ENCODE measurements at regions not wholly inside any gene's neighbourhood (a gene's known extent, or its start where the extent isn't known, plus 50 kb on each side); places are given as distances from the start of the nearest gene placed in this dataset.

DNA sequence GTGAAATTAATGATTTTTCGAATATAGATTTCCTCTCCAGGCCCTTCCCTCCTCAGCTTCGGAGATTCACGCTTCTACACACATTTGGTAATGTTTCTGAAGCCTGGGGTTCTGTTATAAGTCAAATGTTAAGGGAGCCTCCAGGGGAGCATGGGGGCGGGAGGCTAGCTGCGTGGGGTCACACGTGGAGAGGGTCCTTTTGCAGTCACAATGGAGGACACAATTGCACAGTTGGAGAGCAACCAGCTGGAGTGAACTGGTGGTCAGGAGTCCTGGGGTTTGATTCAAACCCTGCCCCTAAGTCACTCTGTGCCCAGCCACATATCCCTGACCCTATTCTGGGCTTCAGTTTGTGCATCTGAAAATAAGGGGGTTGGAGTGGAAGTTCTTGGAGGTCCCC is 481.4 kb downstream of the CDK5RAP2 start:
- Histone ChIP-seq H3K4me3 (ENCODE audit: low read depth in 1 of 3, low read length in 3 of 3) (no peak overlapping the region), H3K27ac (ENCODE audit: low read depth in 1 of 2, low read length in 2 of 2) (no peak overlapping the region), H3K9ac (ENCODE audit: low read depth in 1 of 2, low read length in 2 of 2) (no peak overlapping the region), H3K36me3 (ENCODE audit: control insufficient read depth in 4 of 4, insufficient read depth in 3 of 4, low read depth in 1 of 4, low read length in 3 of 4) (no peaks in the 10 kb centered on the region), H3K9me3 (ENCODE audit: control insufficient read depth in 4 of 4, low read length in 3 of 4) (peaks cover 0 to 3% (median 0%) of the 10 kb centered on the region in 4 donors), H3K4me1 (ENCODE audit: control insufficient read depth in 4 of 4, insufficient read depth in 4 of 4, low read length in 3 of 4) (no peaks in the 10 kb centered on the region), H3K27me3 (ENCODE audit: control insufficient read depth in 4 of 4, insufficient read depth in 4 of 4, low read length in 3 of 4) (no peaks in the 10 kb centered on the region)
- 59% methylated on average over 6 of the region's 6 CpGs for WGBS
- TF ChIP-seq GABPA (IDR thresholded peaks at IDR 0.05 in 1 of 2, conservative IDR thresholded peaks at IDR 0.05 in 1 of 2) (no peak), RXRA (IDR thresholded peaks at IDR 0.05) (no peak), JUND (IDR thresholded peaks at IDR 0.05) (no peak), SP1 (IDR thresholded peaks at IDR 0.05) (no peak), NR2F2 (IDR thresholded peaks at IDR 0.05) (no peak), HNF4A (conservative IDR thresholded peaks at IDR 0.05) (no peak)
- TF ChIP-seq, protein P1, sequence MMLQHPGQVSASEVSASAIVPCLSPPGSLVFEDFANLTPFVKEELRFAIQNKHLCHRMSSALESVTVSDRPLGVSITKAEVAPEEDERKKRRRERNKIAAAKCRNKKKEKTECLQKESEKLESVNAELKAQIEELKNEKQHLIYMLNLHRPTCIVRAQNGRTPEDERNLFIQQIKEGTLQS (IDR thresholded peaks at IDR 0.05) = no peak
- TF ChIP-seq, protein P2, sequence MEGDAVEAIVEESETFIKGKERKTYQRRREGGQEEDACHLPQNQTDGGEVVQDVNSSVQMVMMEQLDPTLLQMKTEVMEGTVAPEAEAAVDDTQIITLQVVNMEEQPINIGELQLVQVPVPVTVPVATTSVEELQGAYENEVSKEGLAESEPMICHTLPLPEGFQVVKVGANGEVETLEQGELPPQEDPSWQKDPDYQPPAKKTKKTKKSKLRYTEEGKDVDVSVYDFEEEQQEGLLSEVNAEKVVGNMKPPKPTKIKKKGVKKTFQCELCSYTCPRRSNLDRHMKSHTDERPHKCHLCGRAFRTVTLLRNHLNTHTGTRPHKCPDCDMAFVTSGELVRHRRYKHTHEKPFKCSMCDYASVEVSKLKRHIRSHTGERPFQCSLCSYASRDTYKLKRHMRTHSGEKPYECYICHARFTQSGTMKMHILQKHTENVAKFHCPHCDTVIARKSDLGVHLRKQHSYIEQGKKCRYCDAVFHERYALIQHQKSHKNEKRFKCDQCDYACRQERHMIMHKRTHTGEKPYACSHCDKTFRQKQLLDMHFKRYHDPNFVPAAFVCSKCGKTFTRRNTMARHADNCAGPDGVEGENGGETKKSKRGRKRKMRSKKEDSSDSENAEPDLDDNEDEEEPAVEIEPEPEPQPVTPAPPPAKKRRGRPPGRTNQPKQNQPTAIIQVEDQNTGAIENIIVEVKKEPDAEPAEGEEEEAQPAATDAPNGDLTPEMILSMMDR (IDR thresholded peaks at IDR 0.05; ENCODE audit: low read depth, low read length, missing input control) = no peak
- TF ChIP-seq, protein P3, sequence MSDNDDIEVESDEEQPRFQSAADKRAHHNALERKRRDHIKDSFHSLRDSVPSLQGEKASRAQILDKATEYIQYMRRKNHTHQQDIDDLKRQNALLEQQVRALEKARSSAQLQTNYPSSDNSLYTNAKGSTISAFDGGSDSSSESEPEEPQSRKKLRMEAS (IDR thresholded peaks at IDR 0.05) = no peak
- no peak for DNase-seq (ENCODE audit: low spot score)

DNA sequence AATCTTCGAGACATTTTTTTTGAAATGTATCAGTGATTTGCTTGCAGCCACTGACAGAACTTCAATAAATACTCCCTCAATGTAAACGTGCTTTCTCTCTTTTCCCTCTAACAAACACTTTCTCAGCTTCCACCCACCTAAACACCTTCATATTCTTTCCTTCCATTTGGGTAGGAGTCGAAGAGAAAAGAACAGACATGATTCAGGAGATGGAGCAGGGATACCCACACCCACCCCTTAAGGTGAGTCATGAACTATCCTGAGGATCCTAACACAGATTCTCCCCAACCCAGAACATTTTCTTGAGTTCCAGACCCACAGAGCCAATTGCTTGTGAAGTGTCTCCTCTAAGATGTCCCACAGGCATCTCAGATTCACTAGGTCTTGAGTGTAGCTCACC is 488.8 kb downstream of the CDK5RAP2 start:
- Histone ChIP-seq H3K9me3 (ENCODE audit: control insufficient read depth in 4 of 4, low read length in 3 of 4) (no peaks in the 10 kb centered on the region), H3K27me3 (ENCODE audit: control insufficient read depth in 4 of 4, insufficient read depth in 4 of 4, low read length in 3 of 4) (no peaks in the 10 kb centered on the region), H3K4me1 (ENCODE audit: control insufficient read depth in 4 of 4, insufficient read depth in 4 of 4, low read length in 3 of 4) (no peaks in the 10 kb centered on the region), H3K27ac (ENCODE audit: low read depth in 1 of 2, low read length in 2 of 2) (no peak overlapping the region), H3K4me3 (ENCODE audit: low read depth in 1 of 3, low read length in 3 of 3) (no peak overlapping the region), H3K36me3 (ENCODE audit: control insufficient read depth in 4 of 4, insufficient read depth in 3 of 4, low read depth in 1 of 4, low read length in 3 of 4) (no peaks in the 10 kb centered on the region), H3K9ac (ENCODE audit: low read depth in 1 of 2, low read length in 2 of 2) (no peak overlapping the region)
- TF ChIP-seq SP1 (IDR thresholded peaks at IDR 0.05) (no peak), RXRA (IDR thresholded peaks at IDR 0.05) (no peak), JUND (IDR thresholded peaks at IDR 0.05) (no peak), FOXA2 (IDR thresholded peaks at IDR 0.05) (no peak), GABPA (IDR thresholded peaks at IDR 0.05 in 1 of 2, conservative IDR thresholded peaks at IDR 0.05 in 1 of 2) (no peak), RAD21 (IDR thresholded peaks at IDR 0.05) (no peak)
- TF ChIP-seq, protein P2 (IDR thresholded peaks at IDR 0.05; ENCODE audit: low read depth, low read length, missing input control) = no peak
- TF ChIP-seq, protein P4, sequence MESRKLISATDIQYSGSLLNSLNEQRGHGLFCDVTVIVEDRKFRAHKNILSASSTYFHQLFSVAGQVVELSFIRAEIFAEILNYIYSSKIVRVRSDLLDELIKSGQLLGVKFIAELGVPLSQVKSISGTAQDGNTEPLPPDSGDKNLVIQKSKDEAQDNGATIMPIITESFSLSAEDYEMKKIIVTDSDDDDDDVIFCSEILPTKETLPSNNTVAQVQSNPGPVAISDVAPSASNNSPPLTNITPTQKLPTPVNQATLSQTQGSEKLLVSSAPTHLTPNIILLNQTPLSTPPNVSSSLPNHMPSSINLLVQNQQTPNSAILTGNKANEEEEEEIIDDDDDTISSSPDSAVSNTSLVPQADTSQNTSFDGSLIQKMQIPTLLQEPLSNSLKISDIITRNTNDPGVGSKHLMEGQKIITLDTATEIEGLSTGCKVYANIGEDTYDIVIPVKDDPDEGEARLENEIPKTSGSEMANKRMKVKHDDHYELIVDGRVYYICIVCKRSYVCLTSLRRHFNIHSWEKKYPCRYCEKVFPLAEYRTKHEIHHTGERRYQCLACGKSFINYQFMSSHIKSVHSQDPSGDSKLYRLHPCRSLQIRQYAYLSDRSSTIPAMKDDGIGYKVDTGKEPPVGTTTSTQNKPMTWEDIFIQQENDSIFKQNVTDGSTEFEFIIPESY (IDR thresholded peaks at IDR 0.05) = no peak
- TF ChIP-seq, protein P1 (IDR thresholded peaks at IDR 0.05) = no peak
- DNase-seq (ENCODE audit: low spot score) = no peak
- WGBS = 53% methylated on average over 3 of the region's 3 CpGs

Measured in liver (tissue), 8 donors.